OCI-LY7 (cell line): ENCODE measurements at regions not wholly inside any gene's neighbourhood (a gene's known extent, or its start where the extent isn't known, plus 50 kb on each side); places are given as distances from the start of the nearest gene placed in this dataset.

Source experiments
- BruUV-seq: library from RNA; stranded (reverse); fragments of 400-500 nt; replicated peaks from 2 replicates; lab custom pipeline; 2021; lab: Mats Ljungman, UMichigan
- CTCF ChIA-PET: fragments of 300-600 bp; sonication (Branson Sonifier 250); formaldehyde crosslinking; loops from one replicate; lab custom pipeline; 2022; ENCODE audit warnings: antibody characterized with exemption; ENCODE audit not compliant: unreplicated experiment; lab: Charles Lee
- POLR2A ChIA-PET: fragments of 300-600 bp; sonication (Branson Sonifier 250); formaldehyde crosslinking; loops from one replicate; lab custom pipeline; 2022; ENCODE audit warnings: antibody characterized with exemption; lab: Charles Lee
- DNase-seq: peaks from one replicate; pipeline ENCODE4 v3.0.0-alpha.2; 2015; ENCODE audit warnings: low spot score
- H2AFZ ChIP-seq: fragments of 200-600 bp; sonication (generic), shearing (Covaris generic); 2 replicates; pipeline ENCODE4 v1.6.1; 2014; ENCODE audit warnings: mild to moderate bottlenecking, antibody characterized with exemption, low read length, moderate library complexity
- H3K27ac ChIP-seq: fragments of 200-600 bp; sonication (generic); 2 replicates; pipeline ENCODE4 v1.5.1; 2014; ENCODE audit warnings: mixed run types, low read depth, mild to moderate bottlenecking, moderate library complexity, low read length, inconsistent platforms; ENCODE audit not compliant: poor library complexity, severe bottlenecking
- H3K36me3 ChIP-seq: fragments of 200-600 bp; sonication (generic); 2 replicates; pipeline ENCODE4 v1.6.1; 2014; ENCODE audit warnings: mild to moderate bottlenecking, antibody characterized with exemption, low read length, moderate library complexity, mixed read lengths; ENCODE audit not compliant: insufficient read depth
- H3K4me1 ChIP-seq: fragments of 200-600 bp; sonication (generic); 2 replicates; pipeline ENCODE4 v1.5.1; 2014; ENCODE audit warnings: mild to moderate bottlenecking, low read length; ENCODE audit not compliant: insufficient read depth, poor library complexity, severe bottlenecking
- H3K4me2 ChIP-seq: fragments of 200-600 bp; sonication (generic); 2 replicates; pipeline ENCODE4 v1.6.1; 2014; ENCODE audit warnings: mild to moderate bottlenecking, low read length
- H3K4me3 ChIP-seq: fragments of 200-600 bp; sonication (generic); 2 replicates; pipeline ENCODE4 v1.5.1; 2014; ENCODE audit warnings: mild to moderate bottlenecking, low read depth, low read length; ENCODE audit not compliant: poor library complexity, severe bottlenecking
- H3K79me2 ChIP-seq: fragments of 200-600 bp; sonication (generic); 2 replicates; pipeline ENCODE4 v1.6.1; 2016; ENCODE audit warnings: low read depth, mild to moderate bottlenecking, low read length, moderate library complexity, mixed read lengths; ENCODE audit not compliant: insufficient read depth
- H3K9me2 ChIP-seq: fragments of 200-600 bp; sonication (generic); 2 replicates; pipeline ENCODE4 v1.6.1; 2016; ENCODE audit warnings: mild to moderate bottlenecking, low read length, mixed read lengths; ENCODE audit not compliant: insufficient read depth
- H3K9me3 ChIP-seq: fragments of 200-600 bp; sonication (generic); 2 replicates; pipeline ENCODE4 v1.6.1; 2014; ENCODE audit warnings: mild to moderate bottlenecking, mixed run types, low read length, mixed read lengths
- H4K20me1 ChIP-seq: fragments of 200-600 bp; sonication (generic); 2 replicates; pipeline ENCODE4 v1.6.1; 2014; ENCODE audit warnings: mild to moderate bottlenecking, antibody characterized with exemption, low read length, moderate library complexity, mixed read lengths; ENCODE audit not compliant: insufficient read depth
- CTCF ChIP-seq: fragments of 200-600 bp; sonication (generic); conservative IDR thresholded peaks from 2 replicates; pipeline ENCODE4 v1.5.1; 2014; ENCODE audit warnings: mild to moderate bottlenecking, antibody characterized with exemption, low read length, moderate library complexity, mixed read lengths
- EZH2phosphoT487 ChIP-seq: fragments of 200-600 bp; sonication (generic); IDR thresholded peaks from 2 replicates; pipeline ENCODE4 v1.6.1; 2018; ENCODE audit warnings: low read depth, borderline replicate concordance, mild to moderate bottlenecking, mixed run types, antibody characterized with exemption, low read length, moderate library complexity, mixed read lengths
- intact Hi-C: fragments of 100-400 bp; cut with micrococcal nuclease; formaldehyde crosslinking; loops from one replicate; pipeline ENCODE4 v1.10.0; 2022; ENCODE audit not compliant: unreplicated experiment

GRCh38 chr1:119191325-119191724 lies 50.9 kb upstream of the WARS2 start:
- Histone ChIP-seq H3K36me3 (no peaks in the 10 kb centered on the region), H3K9me3 (no peaks in the 10 kb centered on the region), H3K79me2 (no peaks in the 10 kb centered on the region), H2AFZ (no peak overlapping the region), H3K27ac (no peak overlapping the region), H3K4me2 (no peak overlapping the region), H3K9me2 (no peaks in the 10 kb centered on the region), H3K4me3 (no peak overlapping the region), H4K20me1 (no peaks in the 10 kb centered on the region), H3K4me1 (no peaks in the 10 kb centered on the region)
- TF ChIP-seq EZH2phosphoT487 (no peak), CTCF (no peak)
- no peak for DNase-seq
- ChIA-PET CTCF (no interaction called here), POLR2A (no interaction called here)
- no TSS peak for BruUV-seq
- intact Hi-C loops, result no loop called here

GRCh38 chr1:119204197-119204960 lies 63.9 kb upstream of the WARS2 start:
- no peaks in the 10 kb centered on the region for H3K79me2 ChIP-seq
- POLR2A ChIA-PET, result no interaction called here
- no peaks in the 10 kb centered on the region for H4K20me1 ChIP-seq
- no peaks in the 10 kb centered on the region for H3K9me2 ChIP-seq
- H3K9me3 ChIP-seq, result no peaks in the 10 kb centered on the region
- BruUV-seq, result no TSS peak
- H2AFZ ChIP-seq, result no peak overlapping the region
- H3K4me3 ChIP-seq, result no peak overlapping the region
- H3K4me1 ChIP-seq, result no peaks in the 10 kb centered on the region
- intact Hi-C loops, result no loop called here
- H3K27ac ChIP-seq, result no peak overlapping the region
- no peak overlapping the region for H3K4me2 ChIP-seq
- no peak for DNase-seq
- H3K36me3 ChIP-seq, result no peaks in the 10 kb centered on the region
- CTCF ChIA-PET, result no interaction called here
- TF ChIP-seq EZH2phosphoT487 (no peak), CTCF (no peak)

GRCh38 chr1:119204961-119205357 lies 64.5 kb upstream of the WARS2 start:
- Histone ChIP-seq H2AFZ (no peak overlapping the region), H3K27ac (no peak overlapping the region), H3K4me3 (no peak overlapping the region), H3K4me1 (no peaks in the 10 kb centered on the region), H3K36me3 (no peaks in the 10 kb centered on the region), H3K9me2 (no peaks in the 10 kb centered on the region), H3K79me2 (no peaks in the 10 kb centered on the region), H3K9me3 (no peaks in the 10 kb centered on the region), H4K20me1 (no peaks in the 10 kb centered on the region), H3K4me2 (no peak overlapping the region)
- POLR2A ChIA-PET, result no interaction called here
- intact Hi-C loops, result no loop called here
- CTCF ChIA-PET, result no interaction called here
- DNase-seq, result no peak
- BruUV-seq, result no TSS peak
- TF ChIP-seq EZH2phosphoT487, result no peak
- TF ChIP-seq CTCF, result no peak
